Activated naive CD4-positive, alpha-beta T cell treated with anti-CD3 and anti-CD28 coated beads for 36 hours (primary cell): ENCODE measurements at regions not wholly inside any gene's neighbourhood (a gene's known extent, or its start where the extent isn't known, plus 50 kb on each side); places are given as distances from the start of the nearest gene placed in this dataset.

ENCODE experiments used
- CTCF ChIA-PET: fragments of 350-600 bp; sonication (Branson Sonifier 250); formaldehyde crosslinking; loops from one replicate; lab custom pipeline; 2021; ENCODE audit warnings: antibody characterized with exemption; lab: Charles Lee
- DNase-seq: peaks from one replicate; pipeline ENCODE4 v3.0.0-alpha.2; 2020
- H3K27ac Mint-ChIP-seq: one replicate; pipeline ENCODE4 v1.8.0; 2021; ENCODE audit warnings: mild to moderate bottlenecking, mixed read lengths
- H3K27me3 Mint-ChIP-seq: one replicate; pipeline ENCODE4 v1.8.0; 2021; ENCODE audit warnings: low read depth, mixed read lengths
- H3K36me3 Mint-ChIP-seq: one replicate; pipeline ENCODE4 v1.8.0; 2021; ENCODE audit warnings: low read depth, mixed read lengths
- H3K4me1 Mint-ChIP-seq: one replicate; pipeline ENCODE4 v1.8.0; 2021; ENCODE audit warnings: low read depth, mixed read lengths
- H3K4me3 Mint-ChIP-seq: one replicate; pipeline ENCODE4 v1.8.0; 2021; ENCODE audit warnings: mild to moderate bottlenecking, moderate library complexity, mixed read lengths
- H3K9me3 Mint-ChIP-seq: one replicate; pipeline ENCODE4 v1.8.0; 2021; ENCODE audit warnings: mixed read lengths
- intact Hi-C: fragments of 100-400 bp; cut with micrococcal nuclease; formaldehyde crosslinking; loops from one replicate; pipeline ENCODE4 v1.15.1; 2023

- H3K9me3 Mint-ChIP-seq: peaks cover 1% of the 10 kb centered on the region
- no peak overlapping the region for H3K27ac Mint-ChIP-seq
- H3K4me3 Mint-ChIP-seq: no peak overlapping the region
- no peak for DNase-seq
- intact Hi-C loops: no loop called here
- H3K27me3 Mint-ChIP-seq: no peaks in the 10 kb centered on the region
- CTCF ChIA-PET: no interaction called here
- H3K4me1 Mint-ChIP-seq: no peaks in the 10 kb centered on the region
- H3K36me3 Mint-ChIP-seq: no peaks in the 10 kb centered on the region
Observed at GRCh38 chr10:131625041-131625440, 275.8 kb upstream of the PPP2R2D start.

GRCh38 chr10:131626274-131626673 lies 274.5 kb upstream of the PPP2R2D start:
- Mint-ChIP-seq H3K36me3 (no peaks in the 10 kb centered on the region), H3K4me1 (no peaks in the 10 kb centered on the region)
- CTCF ChIA-PET: no interaction called here

GRCh38 chr10:131629026-131629770 lies 271.6 kb upstream of the PPP2R2D start:
- Mint-ChIP-seq H3K9me3 (peaks cover 1% of the 10 kb centered on the region), H3K27me3 (no peaks in the 10 kb centered on the region), H3K36me3 (no peaks in the 10 kb centered on the region), H3K4me3 (no peak overlapping the region), H3K27ac (no peak overlapping the region), H3K4me1 (no peaks in the 10 kb centered on the region)
- CTCF ChIA-PET: no interaction called here
- intact Hi-C loops: no loop called here
- no peak for DNase-seq

More at GRCh38 chr10:131626274-131626673, 274.5 kb upstream of the PPP2R2D start:
- Mint-ChIP-seq H3K27me3 (no peaks in the 10 kb centered on the region), H3K27ac (no peak overlapping the region), H3K9me3 (peaks cover 1% of the 10 kb centered on the region), H3K4me3 (no peak overlapping the region)
- DNase-seq: no peak
- intact Hi-C loops: no loop called here

- Mint-ChIP-seq H3K27ac (no peak overlapping the region), H3K36me3 (no peaks in the 10 kb centered on the region), H3K9me3 (peaks cover 1% of the 10 kb centered on the region), H3K4me1 (no peaks in the 10 kb centered on the region), H3K27me3 (peaks cover 1% of the 10 kb centered on the region), H3K4me3 (no peak overlapping the region)
- CTCF ChIA-PET: no interaction called here
- intact Hi-C loops: no loop called here
- DNase-seq: no peak
Observed at GRCh38 chr10:131630772-131631258, 270.0 kb upstream of the PPP2R2D start.

GRCh38 chr10:131631619-131632018 lies 269.2 kb upstream of the PPP2R2D start:
- no peak for DNase-seq
- intact Hi-C loops: no loop called here
- Mint-ChIP-seq H3K36me3 (no peaks in the 10 kb centered on the region), H3K9me3 (no peaks in the 10 kb centered on the region), H3K4me1 (no peaks in the 10 kb centered on the region), H3K27me3 (peaks cover 3% of the 10 kb centered on the region), H3K4me3 (no peak overlapping the region), H3K27ac (no peak overlapping the region)
- CTCF ChIA-PET: no interaction called here

- Mint-ChIP-seq H3K36me3 (no peaks in the 10 kb centered on the region), H3K27me3 (peaks cover 3% of the 10 kb centered on the region), H3K27ac (no peak overlapping the region), H3K4me1 (no peaks in the 10 kb centered on the region), H3K9me3 (peaks cover 9% of the 10 kb centered on the region), H3K4me3 (no peak overlapping the region)
- no peak for DNase-seq
- CTCF ChIA-PET: interaction anchor here (1.4 kb wide), 1 partner anchor 152 kb away, joined by 3 read pairs; no protein-coding TSS in a partner anchor
- intact Hi-C loops: no loop called here
Observed at GRCh38 chr10:131635564-131636015, 265.2 kb upstream of the PPP2R2D start.

GRCh38 chr10:131636116-131636515 lies 264.7 kb upstream of the PPP2R2D start:
- H3K27me3 Mint-ChIP-seq: peaks cover 3% of the 10 kb centered on the region
- H3K4me3 Mint-ChIP-seq: no peak overlapping the region
- no peak overlapping the region for H3K27ac Mint-ChIP-seq
- intact Hi-C loops: no loop called here
- DNase-seq: no peak
- H3K9me3 Mint-ChIP-seq: peaks cover 9% of the 10 kb centered on the region
- CTCF ChIA-PET: interaction anchor here (1.4 kb wide), 1 partner anchor 151 kb away, joined by 3 read pairs; no protein-coding TSS in a partner anchor
- no peaks in the 10 kb centered on the region for H3K36me3 Mint-ChIP-seq
- H3K4me1 Mint-ChIP-seq: peaks cover 4% of the 10 kb centered on the region

- no peak for DNase-seq
- Mint-ChIP-seq H3K27me3 (peaks cover 3% of the 10 kb centered on the region), H3K4me1 (peaks cover 6% of the 10 kb centered on the region), H3K9me3 (peaks cover 11% of the 10 kb centered on the region), H3K36me3 (no peaks in the 10 kb centered on the region), H3K27ac (no peak overlapping the region), H3K4me3 (no peak overlapping the region)
- CTCF ChIA-PET: no interaction called here
- intact Hi-C loops: no loop called here
Observed at GRCh38 chr10:131636841-131637724, 263.7 kb upstream of the PPP2R2D start.

GRCh38 chr10:131638049-131638879 lies 262.5 kb upstream of the PPP2R2D start:
- peaks cover 3% of the 10 kb centered on the region for H3K27me3 Mint-ChIP-seq
- H3K27ac Mint-ChIP-seq: no peak overlapping the region
- intact Hi-C loops: no loop called here
- no peaks in the 10 kb centered on the region for H3K36me3 Mint-ChIP-seq
- no peak overlapping the region for H3K4me3 Mint-ChIP-seq
- CTCF ChIA-PET: interaction anchor here (0.8 kb wide), 1 partner anchor 940 kb away, joined by 3 read pairs; no protein-coding TSS in a partner anchor
- H3K9me3 Mint-ChIP-seq: peaks cover 11% of the 10 kb centered on the region
- H3K4me1 Mint-ChIP-seq: peaks cover 6% of the 10 kb centered on the region
- DNase-seq: no peak

- CTCF ChIA-PET: interaction anchor here (0.8 kb wide), 1 partner anchor 940 kb away, joined by 3 read pairs; no protein-coding TSS in a partner anchor
Observed at GRCh38 chr10:131638880-131639278, 261.9 kb upstream of the PPP2R2D start.

GRCh38 chr10:131640045-131640644 lies 260.7 kb upstream of the PPP2R2D start:
- no peaks in the 10 kb centered on the region for H3K36me3 Mint-ChIP-seq
- H3K4me3 Mint-ChIP-seq: no peak overlapping the region
- CTCF ChIA-PET: interaction anchor here (0.7 kb wide), 1 partner anchor 179 kb away, joined by 3 read pairs; no protein-coding TSS in a partner anchor
- H3K27ac Mint-ChIP-seq: no peak overlapping the region
- peaks cover 11% of the 10 kb centered on the region for H3K9me3 Mint-ChIP-seq
- peaks cover 6% of the 10 kb centered on the region for H3K4me1 Mint-ChIP-seq
- intact Hi-C loops: loop anchor here (10.0 kb wide), 1 partner anchor 235 kb away; no protein-coding TSS in a partner anchor
- H3K27me3 Mint-ChIP-seq: peaks cover 3% of the 10 kb centered on the region
- DNase-seq: no peak

More at GRCh38 chr10:131638880-131639278, 261.9 kb upstream of the PPP2R2D start:
- H3K4me3 Mint-ChIP-seq: no peak overlapping the region
- peaks cover 6% of the 10 kb centered on the region for H3K4me1 Mint-ChIP-seq
- H3K27ac Mint-ChIP-seq: no peak overlapping the region
- DNase-seq: no peak
- peaks cover 11% of the 10 kb centered on the region for H3K9me3 Mint-ChIP-seq
- H3K27me3 Mint-ChIP-seq: peaks cover 3% of the 10 kb centered on the region
- H3K36me3 Mint-ChIP-seq: no peaks in the 10 kb centered on the region
- intact Hi-C loops: no loop called here
